D721Med (cell line): ENCODE measurements at regions not wholly inside any gene's neighbourhood (a gene's known extent, or its start where the extent isn't known, plus 50 kb on each side); places are given as distances from the start of the nearest gene placed in this dataset.
"Not testable (repeated sequence)": the region's sequence is repeated elsewhere in the genome, so short reads cannot be mapped to it uniquely, and the experiment has no call there.

ENCODE experiments used
- DNase-seq: peaks from one replicate; pipeline ENCODE4 v3.0.0; 2011; ENCODE audit warnings: low spot score; ENCODE audit not compliant: insufficient read length
- FAIRE-seq: peaks from 2 replicates; lab custom pipeline; 2011; peaks lifted over from hg19 to GRCh38; lab: Jason Lieb, UNC
- TF ChIP-seq, protein P1 (sequence below): IDR thresholded peaks from 2 replicates; pipeline ENCODE4 v1.5.1; 2012; ENCODE audit warnings: mild to moderate bottlenecking, control low read depth; ENCODE audit not compliant: insufficient read depth; ENCODE audit errors: missing control alignments

DNA sequence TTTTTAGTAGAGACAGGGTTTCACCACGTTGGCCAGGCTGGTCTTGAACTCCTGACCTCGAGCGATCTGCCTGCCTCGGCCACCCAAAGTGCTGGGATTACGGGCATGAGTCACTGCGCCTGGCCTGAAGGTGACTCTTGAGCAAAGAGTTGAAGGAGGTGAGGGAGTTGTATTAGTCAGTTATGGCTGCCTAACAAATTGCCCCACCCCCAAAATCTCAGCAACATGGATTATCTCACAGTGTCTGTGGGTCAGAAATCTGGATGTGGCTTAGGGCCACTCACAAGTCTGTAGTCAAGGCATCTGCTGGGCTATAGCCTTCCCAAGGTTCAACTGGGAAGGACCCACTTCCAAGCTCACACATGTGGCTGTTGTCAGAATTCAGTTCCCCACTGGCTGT, 52.8 kb upstream of the ADGRE5 start:
- no peak for DNase-seq
- FAIRE-seq: no peak
- TF ChIP-seq, protein P1, sequence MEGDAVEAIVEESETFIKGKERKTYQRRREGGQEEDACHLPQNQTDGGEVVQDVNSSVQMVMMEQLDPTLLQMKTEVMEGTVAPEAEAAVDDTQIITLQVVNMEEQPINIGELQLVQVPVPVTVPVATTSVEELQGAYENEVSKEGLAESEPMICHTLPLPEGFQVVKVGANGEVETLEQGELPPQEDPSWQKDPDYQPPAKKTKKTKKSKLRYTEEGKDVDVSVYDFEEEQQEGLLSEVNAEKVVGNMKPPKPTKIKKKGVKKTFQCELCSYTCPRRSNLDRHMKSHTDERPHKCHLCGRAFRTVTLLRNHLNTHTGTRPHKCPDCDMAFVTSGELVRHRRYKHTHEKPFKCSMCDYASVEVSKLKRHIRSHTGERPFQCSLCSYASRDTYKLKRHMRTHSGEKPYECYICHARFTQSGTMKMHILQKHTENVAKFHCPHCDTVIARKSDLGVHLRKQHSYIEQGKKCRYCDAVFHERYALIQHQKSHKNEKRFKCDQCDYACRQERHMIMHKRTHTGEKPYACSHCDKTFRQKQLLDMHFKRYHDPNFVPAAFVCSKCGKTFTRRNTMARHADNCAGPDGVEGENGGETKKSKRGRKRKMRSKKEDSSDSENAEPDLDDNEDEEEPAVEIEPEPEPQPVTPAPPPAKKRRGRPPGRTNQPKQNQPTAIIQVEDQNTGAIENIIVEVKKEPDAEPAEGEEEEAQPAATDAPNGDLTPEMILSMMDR: no peak

DNA sequence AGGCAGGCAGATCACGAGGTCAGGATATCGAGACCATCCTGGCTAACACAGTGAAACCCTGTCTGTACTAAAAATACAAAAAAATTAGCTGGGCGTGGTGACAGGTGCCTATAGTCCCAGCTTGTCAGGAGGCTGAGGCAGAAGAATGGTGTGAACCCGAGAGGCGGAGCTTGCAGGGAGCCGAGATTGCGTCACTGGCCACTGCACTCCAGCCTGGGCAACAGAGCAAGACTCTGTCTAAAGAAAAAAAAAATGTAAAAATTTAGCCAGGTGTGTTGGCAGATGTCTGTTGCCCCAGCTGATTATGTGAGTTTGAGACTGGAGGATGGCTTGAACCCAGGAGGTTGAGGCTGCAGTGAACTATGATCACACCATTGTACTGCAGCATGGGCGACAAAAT, 54.2 kb upstream of the ADGRE5 start:
- not testable (repeated sequence) for DNase-seq, FAIRE-seq

DNA sequence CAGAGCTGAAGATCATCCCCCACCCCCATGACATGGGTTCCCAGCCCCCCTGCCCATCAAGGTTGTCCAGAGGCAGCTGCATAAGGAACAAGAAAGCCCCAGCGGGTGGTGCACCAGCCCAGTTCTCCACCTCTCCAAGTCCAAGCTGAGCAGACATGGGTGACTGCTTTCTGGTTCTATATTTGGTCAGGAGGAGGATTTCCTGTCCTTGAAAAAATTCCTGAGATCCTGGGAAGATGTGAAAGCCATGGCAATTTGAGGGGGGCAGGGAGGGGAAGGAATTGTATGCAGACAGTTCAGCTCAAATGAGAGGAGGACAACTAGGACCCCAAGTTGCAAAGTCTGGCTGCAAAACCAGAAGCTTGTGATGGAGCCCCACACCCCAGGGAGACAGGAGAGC, 55.4 kb upstream of the ADGRE5 start:
- DNase-seq: no peak
- TF ChIP-seq, protein P1: no peak
- no peak for FAIRE-seq

DNA sequence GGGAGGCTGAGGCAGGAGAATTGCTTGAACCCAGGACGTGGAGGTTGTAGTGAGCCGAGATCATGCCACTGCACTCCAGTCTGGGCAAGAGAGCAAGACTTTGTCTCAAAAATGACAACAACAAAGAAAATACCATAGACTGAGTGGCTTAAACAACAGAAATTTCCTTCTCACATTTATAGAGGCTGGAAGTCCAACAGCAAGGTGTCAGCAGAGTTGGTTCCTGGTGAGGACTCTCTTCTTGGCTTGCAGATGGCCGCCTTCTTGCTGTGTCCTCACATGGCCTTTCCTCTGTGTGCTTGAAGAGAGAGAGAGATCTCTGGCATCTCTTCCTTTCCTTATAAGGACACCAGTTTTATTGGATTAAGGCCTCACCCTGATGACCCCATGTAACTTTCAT, 56.1 kb upstream of the ADGRE5 start:
- TF ChIP-seq, protein P1: no peak
- no peak for DNase-seq
- FAIRE-seq: no peak

DNA sequence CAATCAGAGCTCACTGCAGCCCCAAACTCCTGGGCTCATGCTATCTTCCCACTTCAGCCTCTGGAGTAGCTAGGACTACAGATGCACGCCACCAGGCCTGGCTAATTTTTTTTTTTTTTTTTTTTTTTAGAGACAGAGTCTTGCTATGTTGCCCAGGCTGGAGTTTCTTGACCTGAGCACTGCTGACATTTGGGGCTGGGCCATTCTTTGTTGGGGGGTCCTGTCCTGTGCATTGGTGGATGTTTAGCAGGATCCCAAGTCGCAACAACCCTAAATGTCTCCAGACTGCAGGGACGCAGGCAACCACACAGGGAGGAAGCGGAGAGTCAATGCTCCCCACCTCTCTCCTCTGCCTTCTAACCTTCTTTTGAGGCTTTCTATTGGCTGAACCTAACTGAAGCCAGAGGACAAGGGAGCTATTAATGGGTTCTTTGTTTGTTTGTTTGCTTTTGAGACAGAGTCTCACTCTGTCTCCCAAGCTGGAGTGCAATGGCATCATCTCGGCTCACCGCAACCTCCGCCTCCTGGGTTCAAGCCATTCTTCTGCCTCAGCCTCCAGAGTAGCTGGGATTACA, 58.3 kb upstream of the ADGRE5 start:
- DNase-seq (no peak), FAIRE-seq (no peak)
- TF ChIP-seq, protein P1: no peak

DNA sequence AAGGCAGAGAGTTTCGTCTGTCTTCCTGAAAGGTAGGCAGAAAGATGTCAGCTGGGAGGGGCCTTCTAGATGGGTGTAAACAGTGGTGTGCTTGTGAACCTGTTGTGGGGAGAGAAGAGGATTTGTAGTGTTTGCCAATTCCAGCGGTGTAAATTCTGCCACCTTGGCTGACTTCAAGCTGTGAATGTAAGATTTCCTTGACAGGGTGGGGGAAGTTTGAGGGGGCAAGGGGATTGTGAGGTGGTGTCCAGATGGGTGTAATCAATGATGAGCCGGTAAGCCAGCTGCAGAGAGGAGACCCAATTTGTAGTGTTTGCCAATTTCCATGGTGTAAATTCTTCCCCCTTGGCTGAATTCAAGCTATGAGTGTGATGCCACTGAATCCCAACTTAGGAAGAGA, 61.0 kb upstream of the ADGRE5 start:
- TF ChIP-seq, protein P1: no peak
- FAIRE-seq: no peak

DNA sequence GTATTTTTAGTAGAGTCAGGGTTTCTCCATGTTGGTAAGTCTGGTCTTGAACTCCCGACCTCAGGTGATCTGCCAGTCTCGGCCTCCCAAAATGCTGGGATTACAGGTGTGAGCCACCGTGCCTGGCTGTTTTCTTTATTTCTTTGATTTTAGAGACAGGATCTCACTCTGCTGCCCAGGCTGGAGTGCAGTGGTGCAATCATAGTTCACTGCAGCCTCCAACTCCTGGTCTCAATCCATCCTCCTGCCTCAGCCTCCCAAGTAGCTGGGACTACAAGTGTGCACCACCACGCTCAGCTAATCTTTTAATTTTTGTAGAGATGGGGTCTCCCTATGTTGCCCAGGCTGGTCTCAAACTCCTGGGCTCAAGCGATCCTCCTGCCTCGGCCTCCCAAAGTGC, 61.5 kb upstream of the ADGRE5 start:
- not testable (repeated sequence) for DNase-seq, FAIRE-seq

More for the DNA sequence above, 61.0 kb upstream of the ADGRE5 start:
- no peak for DNase-seq

DNA sequence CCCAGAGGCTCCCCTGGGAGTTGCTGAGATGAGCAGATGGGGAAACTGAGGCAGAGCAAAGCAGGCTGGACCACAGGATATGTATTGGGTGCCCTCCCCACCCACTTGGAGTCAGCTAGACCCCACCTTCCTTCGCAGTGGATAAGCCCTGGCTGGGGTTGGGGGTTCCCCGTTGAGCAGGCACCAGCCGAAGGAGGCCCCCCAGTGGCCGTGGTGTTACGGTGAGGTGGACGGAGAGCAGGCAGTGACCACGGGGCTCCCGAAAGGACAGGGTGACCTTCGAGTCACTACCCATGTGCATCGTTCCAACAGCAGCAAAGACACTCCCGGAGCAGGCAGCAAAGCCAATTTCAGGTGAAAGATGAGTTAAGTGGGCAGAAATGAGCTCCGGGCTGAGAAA, 62.4 kb upstream of the ADGRE5 start:
- FAIRE-seq: no peak
- DNase-seq: no peak
- TF ChIP-seq, protein P1: peak; percentile 12
